CD4-positive, alpha-beta T cell (primary cell): ENCODE measurements at regions not wholly inside any gene's neighbourhood (a gene's known extent, or its start where the extent isn't known, plus 50 kb on each side); places are given as distances from the start of the nearest gene placed in this dataset.

Source experiments
- ATAC-seq: fragments of 200-7000 bp; cut with Tn5 transposase; one replicate; pipeline ENCODE4 v1.10.0; 2022; ENCODE audit warnings: mild to moderate bottlenecking; ENCODE audit not compliant: poor library complexity
- CTCF ChIA-PET: fragments of 350-600 bp; sonication (Branson Sonifier 250); formaldehyde crosslinking; loops from one replicate; lab custom pipeline; 2021; ENCODE audit warnings: antibody characterized with exemption, inconsistent platforms; lab: Charles Lee
- POLR2A ChIA-PET: fragments of 350-600 bp; sonication (Branson Sonifier 250); formaldehyde crosslinking; loops from one replicate; lab custom pipeline; 2021; ENCODE audit warnings: antibody characterized with exemption, inconsistent platforms; lab: Charles Lee
- DNase-seq, 14 experiments: peaks; one replicate each; pipeline ENCODE4 v3.0.0-alpha.2; 2013 to 2020; ENCODE audit warnings: mixed read lengths in 2 of 14
- H3K27ac ChIP-seq, 2 donors: one replicate each; pipeline versions ENCODE4 v1.5.1 to v1.7.0; 2013; ENCODE audit warnings: low read length in 2 of 2, low read depth in 1 of 2, mild to moderate bottlenecking in 1 of 2
- H3K27me3 ChIP-seq, 2 experiments: 1 replicate in 1 of 2; 2 replicates in 1 of 2; pipeline versions ENCODE4 v1.6.1 to v1.7.0; 2013; ENCODE audit warnings: low read length in 2 of 2, control low read depth in 1 of 2, mild to moderate bottlenecking in 1 of 2, moderate library complexity in 1 of 2; ENCODE audit not compliant: insufficient read depth in 2 of 2, control insufficient read depth in 1 of 2
- H3K36me3 ChIP-seq: one replicate; pipeline ENCODE4 v1.6.1; 2013; ENCODE audit warnings: low read length, control low read depth; ENCODE audit not compliant: insufficient read depth
- H3K4me1 ChIP-seq: one replicate; pipeline ENCODE4 v1.6.1; 2013; ENCODE audit warnings: low read length, control low read depth; ENCODE audit not compliant: insufficient read depth
- H3K4me3 ChIP-seq: one replicate; pipeline ENCODE4 v1.5.1; 2013; ENCODE audit warnings: mild to moderate bottlenecking, low read length, moderate library complexity
- H3K9me3 ChIP-seq, 2 experiments: 1 replicate in 1 of 2; 2 replicates in 1 of 2; pipeline versions ENCODE4 v1.6.1 to v1.7.0; 2013; ENCODE audit warnings: low read length in 2 of 2, mild to moderate bottlenecking in 2 of 2, control low read depth in 1 of 2, moderate library complexity in 1 of 2; ENCODE audit not compliant: control insufficient read depth in 1 of 2, insufficient read depth in 1 of 2
- H3K27ac Mint-ChIP-seq: one replicate; pipeline ENCODE4 v1.8.0; 2020; ENCODE audit warnings: mixed read lengths
- H3K27me3 Mint-ChIP-seq: one replicate; pipeline ENCODE4 v1.8.0; 2021; ENCODE audit warnings: mixed read lengths
- H3K36me3 Mint-ChIP-seq: one replicate; pipeline ENCODE4 v1.8.0; 2021; ENCODE audit warnings: low read depth, mixed read lengths
- H3K4me1 Mint-ChIP-seq: one replicate; pipeline ENCODE4 v1.8.0; 2021; ENCODE audit warnings: low read depth, mixed read lengths
- H3K4me3 Mint-ChIP-seq: one replicate; pipeline ENCODE4 v1.8.0; 2020; ENCODE audit warnings: mild to moderate bottlenecking, mixed read lengths
- H3K9me3 Mint-ChIP-seq: one replicate; pipeline ENCODE4 v1.8.0; 2020; ENCODE audit warnings: mixed read lengths
- intact Hi-C, 2 experiments: fragments of 100-400 bp; cut with DNase I in 1 of 2; cut with micrococcal nuclease in 1 of 2; formaldehyde crosslinking; loops; one replicate each; pipeline versions ENCODE4 v1.15.1 to v1.9.0; 2023 to 2025; cut with DNase I, micrococcal nuclease
- TF ChIP-seq, protein P1 (sequence below): fragments of 200-600 bp; IDR thresholded peaks from one replicate; pipeline ENCODE4 v1.8.0; 2022; ENCODE audit warnings: antibody characterized with exemption, mild to moderate bottlenecking

DNA sequence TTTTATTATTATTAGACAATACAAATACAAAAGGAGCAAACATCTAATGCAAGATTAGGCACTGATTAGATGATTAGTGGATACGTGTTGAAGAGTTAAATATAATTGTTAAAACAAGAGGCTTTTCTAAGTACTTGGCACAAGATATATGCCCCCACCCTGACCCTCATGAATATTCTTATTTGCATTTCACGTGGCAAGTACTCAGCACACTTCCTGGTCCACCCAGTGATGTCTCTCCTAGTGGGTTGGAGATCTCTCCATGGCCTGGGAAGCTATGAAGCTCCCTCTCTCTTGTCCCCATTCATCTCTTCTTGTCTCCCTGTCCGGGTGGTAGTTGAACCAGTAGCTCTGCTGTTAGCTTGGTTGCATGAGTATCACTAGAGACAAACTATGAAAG, 375.3 kb downstream of the ADRA2A start:
- ATAC-seq: no peak
- Mint-ChIP-seq H3K9me3 (peaks cover under 1% of the 10 kb centered on the region), H3K27ac (no peak overlapping the region), H3K4me1 (no peaks in the 10 kb centered on the region), H3K4me3 (no peak overlapping the region), H3K36me3 (no peaks in the 10 kb centered on the region), H3K27me3 (peaks cover 32% of the 10 kb centered on the region)
- H3K27ac ChIP-seq: no peak overlapping the region
- no peak overlapping the region for H3K4me3 ChIP-seq
- H3K9me3 ChIP-seq: no peaks in the 10 kb centered on the region
- intact Hi-C loops: no loop called here
- no peaks in the 10 kb centered on the region for H3K36me3 ChIP-seq
- DNase-seq: no peak
- POLR2A ChIA-PET: no interaction called here
- no peaks in the 10 kb centered on the region for H3K4me1 ChIP-seq
- H3K27me3 ChIP-seq: peaks cover 0 to 4% of the 10 kb centered on the region in 2 experiments
- TF ChIP-seq, protein P1, sequence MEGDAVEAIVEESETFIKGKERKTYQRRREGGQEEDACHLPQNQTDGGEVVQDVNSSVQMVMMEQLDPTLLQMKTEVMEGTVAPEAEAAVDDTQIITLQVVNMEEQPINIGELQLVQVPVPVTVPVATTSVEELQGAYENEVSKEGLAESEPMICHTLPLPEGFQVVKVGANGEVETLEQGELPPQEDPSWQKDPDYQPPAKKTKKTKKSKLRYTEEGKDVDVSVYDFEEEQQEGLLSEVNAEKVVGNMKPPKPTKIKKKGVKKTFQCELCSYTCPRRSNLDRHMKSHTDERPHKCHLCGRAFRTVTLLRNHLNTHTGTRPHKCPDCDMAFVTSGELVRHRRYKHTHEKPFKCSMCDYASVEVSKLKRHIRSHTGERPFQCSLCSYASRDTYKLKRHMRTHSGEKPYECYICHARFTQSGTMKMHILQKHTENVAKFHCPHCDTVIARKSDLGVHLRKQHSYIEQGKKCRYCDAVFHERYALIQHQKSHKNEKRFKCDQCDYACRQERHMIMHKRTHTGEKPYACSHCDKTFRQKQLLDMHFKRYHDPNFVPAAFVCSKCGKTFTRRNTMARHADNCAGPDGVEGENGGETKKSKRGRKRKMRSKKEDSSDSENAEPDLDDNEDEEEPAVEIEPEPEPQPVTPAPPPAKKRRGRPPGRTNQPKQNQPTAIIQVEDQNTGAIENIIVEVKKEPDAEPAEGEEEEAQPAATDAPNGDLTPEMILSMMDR: no peak
- CTCF ChIA-PET: no interaction called here

DNA sequence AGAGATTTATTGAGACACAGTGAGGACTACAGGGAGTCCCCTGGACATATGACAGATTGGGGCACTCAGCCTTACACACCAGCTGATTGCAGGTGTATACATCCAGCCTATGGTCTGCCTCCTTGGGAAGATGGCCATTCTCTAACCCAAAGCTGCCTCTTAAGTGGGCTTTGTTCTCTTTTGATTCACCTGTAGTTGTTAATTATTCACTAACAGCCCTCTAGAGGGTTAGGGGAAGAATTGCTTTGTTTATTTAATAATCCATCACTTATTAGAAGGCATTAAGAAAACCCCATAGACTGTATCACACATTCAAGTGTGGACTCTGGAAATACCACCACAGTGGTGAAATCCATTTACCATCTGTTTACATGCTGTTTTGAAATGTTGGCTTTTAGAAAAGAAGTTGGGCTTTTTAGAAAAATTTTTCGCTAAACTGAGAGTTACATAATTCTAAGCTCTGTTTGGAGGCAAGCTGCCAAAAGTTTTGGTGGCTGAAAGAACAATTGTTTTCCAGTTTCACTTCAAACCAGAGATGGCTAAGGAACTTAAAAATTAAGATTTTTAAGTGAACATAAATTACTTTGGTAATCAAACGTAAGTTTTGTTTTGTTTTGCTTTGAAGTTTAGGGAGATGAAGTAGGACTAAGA, 379.1 kb downstream of the ADRA2A start:
- Mint-ChIP-seq H3K36me3 (no peaks in the 10 kb centered on the region), H3K4me1 (no peaks in the 10 kb centered on the region), H3K27me3 (peaks cover 50% of the 10 kb centered on the region), H3K9me3 (no peaks in the 10 kb centered on the region), H3K4me3 (no peak overlapping the region), H3K27ac (no peak overlapping the region)
- no peaks in the 10 kb centered on the region for H3K27me3 ChIP-seq
- intact Hi-C loops: no loop called here
- H3K27ac ChIP-seq: no peak overlapping the region
- TF ChIP-seq, protein P1: no peak
- no peak overlapping the region for H3K4me3 ChIP-seq
- POLR2A ChIA-PET: no interaction called here
- no peaks in the 10 kb centered on the region for H3K9me3 ChIP-seq
- no peaks in the 10 kb centered on the region for H3K4me1 ChIP-seq
- CTCF ChIA-PET: no interaction called here
- ATAC-seq (no peak), DNase-seq (no peak)
- H3K36me3 ChIP-seq: no peaks in the 10 kb centered on the region

DNA sequence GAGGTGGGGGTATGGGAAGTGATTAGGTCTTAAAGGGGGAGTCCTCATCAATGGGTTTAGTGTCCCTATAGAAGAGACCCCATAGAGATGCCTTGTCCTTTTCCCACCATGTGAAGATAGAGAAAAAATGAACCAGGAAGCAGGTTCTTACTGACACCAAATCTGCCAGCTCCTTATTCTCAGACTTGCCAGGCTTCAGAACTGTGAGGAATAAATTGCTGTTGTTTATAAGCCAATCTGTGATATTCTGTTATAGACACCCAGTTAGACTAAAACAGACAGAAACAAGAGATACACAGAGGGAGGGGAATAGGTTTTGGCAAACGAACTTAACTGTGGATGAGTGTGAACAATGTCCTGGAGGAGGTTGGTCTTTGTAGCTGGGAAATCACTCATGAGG, 381.4 kb downstream of the ADRA2A start:
- Mint-ChIP-seq H3K4me3 (no peak overlapping the region), H3K9me3 (peaks cover 6% of the 10 kb centered on the region), H3K27me3 (peaks cover 51% of the 10 kb centered on the region), H3K27ac (no peak overlapping the region), H3K36me3 (no peaks in the 10 kb centered on the region), H3K4me1 (no peaks in the 10 kb centered on the region)
- Histone ChIP-seq H3K27ac (no peak overlapping the region), H3K36me3 (no peaks in the 10 kb centered on the region), H3K4me1 (no peaks in the 10 kb centered on the region), H3K27me3 (no peaks in the 10 kb centered on the region), H3K4me3 (no peak overlapping the region), H3K9me3 (peaks cover 0 to 6% of the 10 kb centered on the region in 2 experiments)
- TF ChIP-seq, protein P1: no peak
- DNase-seq (no peak), ATAC-seq (no peak)
- ChIA-PET CTCF (no interaction called here), POLR2A (no interaction called here)
- intact Hi-C loops: no loop called here
